NB4 (cell line): ENCODE measurements at regions not wholly inside any gene's neighbourhood (a gene's known extent, or its start where the extent isn't known, plus 50 kb on each side); places are given as distances from the start of the nearest gene placed in this dataset.

Experiments
- CTCF ChIP-seq: IDR thresholded peaks from one replicate; pipeline ENCODE4 v1.5.1; 2012; ENCODE audit warnings: low read depth, low read length
- POLR2A ChIP-seq: IDR thresholded peaks from 2 replicates; pipeline ENCODE4 v1.6.1; 2011; ENCODE audit warnings: mild to moderate bottlenecking; ENCODE audit not compliant: insufficient read length; ENCODE audit errors: extremely low read depth

GRCh38 chr9:82327641-82328040 is 339.1 kb downstream of the SPATA31D1 start:
- TF ChIP-seq CTCF: no peak
- no peak for TF ChIP-seq POLR2A
